Liver (tissue), 8 donors: ENCODE measurements at regions not wholly inside any gene's neighbourhood (a gene's known extent, or its start where the extent isn't known, plus 50 kb on each side); places are given as distances from the start of the nearest gene placed in this dataset.

ENCODE experiments used
- DNase-seq: peaks from one replicate; pipeline ENCODE4 v3.0.0-alpha.2; 2017; ENCODE audit warnings: low spot score
- H3K27ac ChIP-seq, 2 donors: one replicate each; pipeline ENCODE4 v1.7.0; 2013; ENCODE audit warnings: inconsistent platforms in 2 of 2, low read length in 2 of 2, control low read depth in 1 of 2, low read depth in 1 of 2, mild to moderate bottlenecking in 1 of 2
- H3K27me3 ChIP-seq, 4 donors: one replicate each; pipeline versions ENCODE4 v1.6.1 to v1.7.0; 2013; ENCODE audit warnings: low read length in 3 of 4, inconsistent platforms in 1 of 4, mild to moderate bottlenecking in 1 of 4, moderate library complexity in 1 of 4; ENCODE audit not compliant: control insufficient read depth in 4 of 4, insufficient read depth in 4 of 4
- H3K36me3 ChIP-seq, 4 donors: one replicate each; pipeline versions ENCODE4 v1.6.1 to v1.7.0; 2013; ENCODE audit warnings: low read length in 3 of 4, mild to moderate bottlenecking in 3 of 4, low read depth in 1 of 4, moderate library complexity in 1 of 4; ENCODE audit not compliant: control insufficient read depth in 4 of 4, insufficient read depth in 3 of 4
- H3K4me1 ChIP-seq, 4 donors: one replicate each; pipeline versions ENCODE4 v1.6.1 to v1.7.0; 2013; ENCODE audit warnings: low read length in 3 of 4, mild to moderate bottlenecking in 3 of 4, moderate library complexity in 1 of 4; ENCODE audit not compliant: control insufficient read depth in 4 of 4, insufficient read depth in 4 of 4
- H3K4me3 ChIP-seq, 3 donors: one replicate each; pipeline versions ENCODE4 v1.6.1 to v1.7.0; 2013; ENCODE audit warnings: low read length in 3 of 3, control low read depth in 1 of 3, low read depth in 1 of 3, mild to moderate bottlenecking in 1 of 3
- H3K9ac ChIP-seq, 2 donors: one replicate each; pipeline ENCODE4 v1.7.0; 2013; ENCODE audit warnings: low read length in 2 of 2, mild to moderate bottlenecking in 2 of 2, moderate library complexity in 2 of 2, control low read depth in 1 of 2, low read depth in 1 of 2
- H3K9me3 ChIP-seq, 4 donors: one replicate each; pipeline versions ENCODE4 v1.6.1 to v1.7.0; 2013; ENCODE audit warnings: low read length in 3 of 4; ENCODE audit not compliant: control insufficient read depth in 4 of 4
- ATF3 ChIP-seq: IDR thresholded peaks from 2 replicates; pipeline ENCODE4 v1.6.1; 2016; ENCODE audit warnings: antibody characterized with exemption
- CTCF ChIP-seq: fragments of 150-350 bp; IDR thresholded peaks from 2 replicates; pipeline ENCODE4 v1.5.1; 2017; ENCODE audit warnings: improper control_type of control experiment, low read depth, low read length; ENCODE audit not compliant: missing input control
- FOXA1 ChIP-seq: IDR thresholded peaks from 2 replicates; pipeline ENCODE4 v1.6.1; 2016; ENCODE audit warnings: antibody characterized with exemption
- GABPA ChIP-seq, 2 donors: IDR thresholded peaks in 1 of 2; conservative IDR thresholded peaks in 1 of 2; 2 replicates each; pipeline ENCODE4 v1.6.1; 2016; ENCODE audit warnings: antibody characterized with exemption in 2 of 2, mild to moderate bottlenecking in 1 of 2, moderate library complexity in 1 of 2
- HNF4A ChIP-seq, 2 donors: conservative IDR thresholded peaks; 2 replicates each; pipeline ENCODE4 v1.6.1; 2016; ENCODE audit warnings: antibody characterized with exemption in 2 of 2, mild to moderate bottlenecking in 2 of 2
- HNF4G ChIP-seq: IDR thresholded peaks from 2 replicates; pipeline ENCODE4 v1.6.1; 2016; ENCODE audit warnings: antibody characterized with exemption
- JUND ChIP-seq, 2 donors: IDR thresholded peaks; 2 replicates each; pipeline ENCODE4 v1.6.1; 2016; ENCODE audit warnings: antibody characterized with exemption in 2 of 2
- MAX ChIP-seq: IDR thresholded peaks from 2 replicates; pipeline ENCODE4 v1.6.1; 2016; ENCODE audit warnings: antibody characterized with exemption
- NR2F2 ChIP-seq: IDR thresholded peaks from 2 replicates; pipeline ENCODE4 v1.6.1; 2016; ENCODE audit warnings: antibody characterized with exemption
- RAD21 ChIP-seq, 2 donors: IDR thresholded peaks; 2 replicates each; pipeline ENCODE4 v1.6.1; 2016; ENCODE audit warnings: antibody characterized with exemption in 2 of 2, mild to moderate bottlenecking in 2 of 2
- REST ChIP-seq: IDR thresholded peaks from 2 replicates; pipeline ENCODE4 v1.6.1; 2016; ENCODE audit warnings: antibody characterized with exemption, mild to moderate bottlenecking
- RXRA ChIP-seq, 2 donors: IDR thresholded peaks; 2 replicates each; pipeline ENCODE4 v1.6.1; 2017 to 2018; ENCODE audit warnings: antibody characterized with exemption in 2 of 2, mild to moderate bottlenecking in 1 of 2
- TAF1 ChIP-seq: conservative IDR thresholded peaks from 2 replicates; pipeline ENCODE4 v1.6.1; 2016; ENCODE audit warnings: antibody characterized with exemption, mild to moderate bottlenecking
- YY1 ChIP-seq: IDR thresholded peaks from 2 replicates; pipeline ENCODE4 v1.6.1; 2016; ENCODE audit warnings: antibody characterized with exemption, mild to moderate bottlenecking
- ZBTB33 ChIP-seq: IDR thresholded peaks from 2 replicates; pipeline ENCODE4 v1.6.1; 2016; ENCODE audit warnings: antibody characterized with exemption
- WGBS: extraction: QIAGEN DNeasy Blood & Tissue Kit; methylation state at CpG from one replicate; pipeline ENCODE4 v1.1.7; 2013; 5-methylcytosine and 5-hydroxymethylcytosine counted together
- donor health status: healthy.
- donor health status: healthy.
- donor health status: healthy.
- donor health status: healthy.
- donor health status: healthy.

GRCh38 chr7:42456756-42457276, 219.8 kb upstream of the GLI3 start:
- TF ChIP-seq REST (no peak), JUND (IDR thresholded peaks at IDR 0.05) (no peak), FOXA1 (no peak), MAX (no peak), TAF1 (no peak), ATF3 (no peak), CTCF (no peak), GABPA (IDR thresholded peaks at IDR 0.05 in 1 of 2, conservative IDR thresholded peaks at IDR 0.05 in 1 of 2) (no peak), ZBTB33 (no peak), RXRA (IDR thresholded peaks at IDR 0.05) (no peak)
- DNase-seq, result no peak
- Histone ChIP-seq H3K9me3 (no peaks in the 10 kb centered on the region), H3K27me3 (no peaks in the 10 kb centered on the region), H3K27ac (no peak overlapping the region), H3K4me3 (no peak overlapping the region), H3K9ac (no peak overlapping the region), H3K36me3 (no peaks in the 10 kb centered on the region), H3K4me1 (no peaks in the 10 kb centered on the region)
- 75% methylated on average over 4 of the region's 4 CpGs for WGBS

GRCh38 chr7:42456267-42456666, 219.3 kb upstream of the GLI3 start:
- Histone ChIP-seq H3K27me3 (no peaks in the 10 kb centered on the region), H3K9ac (no peak overlapping the region), H3K9me3 (no peaks in the 10 kb centered on the region), H3K27ac (no peak overlapping the region), H3K4me1 (no peaks in the 10 kb centered on the region), H3K36me3 (no peaks in the 10 kb centered on the region), H3K4me3 (no peak overlapping the region)
- 74% methylated on average over 6 of the region's 6 CpGs for WGBS
- DNase-seq, result no peak
- TF ChIP-seq RAD21 (IDR thresholded peaks at IDR 0.05) (no peak), NR2F2 (no peak), RXRA (IDR thresholded peaks at IDR 0.05) (no peak), HNF4G (no peak), TAF1 (no peak), HNF4A (conservative IDR thresholded peaks at IDR 0.05) (no peak), JUND (IDR thresholded peaks at IDR 0.05) (no peak), ZBTB33 (no peak), YY1 (no peak), MAX (no peak), GABPA (IDR thresholded peaks at IDR 0.05 in 1 of 2, conservative IDR thresholded peaks at IDR 0.05 in 1 of 2) (no peak), ATF3 (no peak), CTCF (no peak)
